DND-41 (cell line): ENCODE measurements at regions not wholly inside any gene's neighbourhood (a gene's known extent, or its start where the extent isn't known, plus 50 kb on each side); places are given as distances from the start of the nearest gene placed in this dataset.

Experiments
- ATAC-seq: fragments of 200-7000 bp; cut with Tn5 transposase; 3 replicates; pipeline ENCODE4 v1.9.1; 2021; ENCODE audit warnings: low read depth; ENCODE audit not compliant: insufficient read depth
- DNase-seq: peaks from one replicate; pipeline ENCODE4 v3.0.0-alpha.2; 2020
- H2AFZ ChIP-seq: 2 replicates; pipeline ENCODE4 v1.6.0; 2012; ENCODE audit warnings: low read depth, low read length
- H3K27ac ChIP-seq: 2 replicates; pipeline ENCODE4 v1.5.1; 2012; ENCODE audit warnings: low read length, inconsistent platforms
- H3K27me3 ChIP-seq: fragments of 200-600 bp; sonication (generic); 2 replicates; pipeline ENCODE4 v1.6.0; 2012; ENCODE audit warnings: low read length, mild to moderate bottlenecking, inconsistent platforms; ENCODE audit not compliant: insufficient read depth, poor library complexity
- H3K36me3 ChIP-seq: 2 replicates; pipeline ENCODE4 v1.5.1; 2012; ENCODE audit warnings: low read length, inconsistent platforms; ENCODE audit not compliant: insufficient read depth
- H3K4me1 ChIP-seq: 2 replicates; pipeline ENCODE4 v1.5.1; 2012; ENCODE audit warnings: mild to moderate bottlenecking, low read length; ENCODE audit not compliant: insufficient read depth
- H3K4me2 ChIP-seq: 2 replicates; pipeline ENCODE4 v1.6.0; 2012; ENCODE audit warnings: mild to moderate bottlenecking, moderate library complexity, low read length, inconsistent platforms; ENCODE audit not compliant: insufficient read depth
- H3K4me3 ChIP-seq, 2 experiments: fragments of 200-600 bp in 1 of 2; shearing (Covaris generic) in 1 of 2; 2 replicates each; pipeline ENCODE4 v1.5.1; 2012 to 2016; ENCODE audit warnings: inconsistent platforms in 2 of 2, low read length in 2 of 2, mild to moderate bottlenecking in 2 of 2, low read depth in 1 of 2, moderate library complexity in 1 of 2
- H3K79me2 ChIP-seq: 2 replicates; pipeline ENCODE4 v1.6.0; 2012; ENCODE audit warnings: low read length, inconsistent platforms; ENCODE audit not compliant: insufficient read depth
- H3K9ac ChIP-seq: 2 replicates; pipeline ENCODE4 v1.6.0; 2012; ENCODE audit warnings: low read depth, mild to moderate bottlenecking, inconsistent platforms, low read length, moderate library complexity
- H3K9me3 ChIP-seq: 2 replicates; pipeline ENCODE4 v1.5.1; 2012; ENCODE audit warnings: low read length, moderate library complexity, mild to moderate bottlenecking, inconsistent platforms; ENCODE audit not compliant: insufficient read depth, severe bottlenecking
- H4K20me1 ChIP-seq: 2 replicates; pipeline ENCODE4 v1.6.0; 2012; ENCODE audit warnings: low read length; ENCODE audit not compliant: insufficient read depth
- CTCF ChIP-seq: IDR thresholded peaks from 2 replicates; pipeline ENCODE4 v1.5.1; 2012; ENCODE audit warnings: borderline replicate concordance, low read length, moderate library complexity, mild to moderate bottlenecking; ENCODE audit not compliant: poor library complexity, severe bottlenecking; ENCODE audit errors: extremely low read depth
- EZH2 ChIP-seq: IDR thresholded peaks from 3 replicates; pipeline ENCODE4 v1.6.1; 2012; ENCODE audit warnings: borderline replicate concordance, low read depth, mild to moderate bottlenecking, moderate library complexity, low read length, inconsistent platforms; ENCODE audit not compliant: severe bottlenecking

- no peak for DNase-seq
- no peak for ATAC-seq
- no peak overlapping the region for H3K4me2 ChIP-seq
- no peak overlapping the region for H3K9ac ChIP-seq
- no peak for TF ChIP-seq EZH2
- TF ChIP-seq CTCF = no peak
- H3K9me3 ChIP-seq = no peaks in the 10 kb centered on the region
- no peaks in the 10 kb centered on the region for H3K36me3 ChIP-seq
- H3K27me3 ChIP-seq = no peaks in the 10 kb centered on the region
- H3K4me3 ChIP-seq = no peak overlapping the region
- no peak overlapping the region for H2AFZ ChIP-seq
- H4K20me1 ChIP-seq = no peaks in the 10 kb centered on the region
- H3K27ac ChIP-seq = no peak overlapping the region
- H3K79me2 ChIP-seq = no peaks in the 10 kb centered on the region
- no peaks in the 10 kb centered on the region for H3K4me1 ChIP-seq
Measured at GRCh38 chr13:22655106-22655852, 525.5 kb upstream of the SGCG start.

GRCh38 chr13:22662771-22663170 lies 518.0 kb upstream of the SGCG start:
- no peak overlapping the region for H3K9ac ChIP-seq
- DNase-seq (no peak), ATAC-seq (no peak)
- H3K4me2 ChIP-seq = no peak overlapping the region
- no peak overlapping the region for H3K27ac ChIP-seq
- H3K27me3 ChIP-seq = no peaks in the 10 kb centered on the region
- no peak overlapping the region for H3K4me3 ChIP-seq
- H3K4me1 ChIP-seq = no peaks in the 10 kb centered on the region
- no peaks in the 10 kb centered on the region for H3K9me3 ChIP-seq
- no peaks in the 10 kb centered on the region for H3K79me2 ChIP-seq
- no peaks in the 10 kb centered on the region for H4K20me1 ChIP-seq
- H2AFZ ChIP-seq = no peak overlapping the region
- no peaks in the 10 kb centered on the region for H3K36me3 ChIP-seq
- TF ChIP-seq CTCF (no peak), EZH2 (no peak)

- ATAC-seq (no peak), DNase-seq (no peak)
- H3K27me3 ChIP-seq = no peaks in the 10 kb centered on the region
- H2AFZ ChIP-seq = no peak overlapping the region
- H4K20me1 ChIP-seq = no peaks in the 10 kb centered on the region
- no peak overlapping the region for H3K4me2 ChIP-seq
- H3K9ac ChIP-seq = no peak overlapping the region
- no peak overlapping the region for H3K27ac ChIP-seq
- H3K4me3 ChIP-seq = no peak overlapping the region
- no peaks in the 10 kb centered on the region for H3K9me3 ChIP-seq
- TF ChIP-seq CTCF = no peak
- no peak for TF ChIP-seq EZH2
- H3K79me2 ChIP-seq = no peaks in the 10 kb centered on the region
- no peaks in the 10 kb centered on the region for H3K36me3 ChIP-seq
- no peaks in the 10 kb centered on the region for H3K4me1 ChIP-seq
Measured at GRCh38 chr13:22665506-22665905, 515.3 kb upstream of the SGCG start.

- H3K4me3 ChIP-seq = no peak overlapping the region
- H3K36me3 ChIP-seq = no peaks in the 10 kb centered on the region
- ATAC-seq (no peak), DNase-seq (no peak)
- H3K9me3 ChIP-seq = peaks cover 4% of the 10 kb centered on the region
- H3K79me2 ChIP-seq = no peaks in the 10 kb centered on the region
- TF ChIP-seq EZH2 (no peak), CTCF (no peak)
- no peak overlapping the region for H3K4me2 ChIP-seq
- H4K20me1 ChIP-seq = no peaks in the 10 kb centered on the region
- no peak overlapping the region for H2AFZ ChIP-seq
- no peak overlapping the region for H3K9ac ChIP-seq
- H3K4me1 ChIP-seq = no peaks in the 10 kb centered on the region
- no peak overlapping the region for H3K27ac ChIP-seq
- no peaks in the 10 kb centered on the region for H3K27me3 ChIP-seq
Measured at GRCh38 chr13:22690756-22691155, 490.0 kb upstream of the SGCG start.
